MM.1S (cell line): ENCODE measurements at regions not wholly inside any gene's neighbourhood (a gene's known extent, or its start where the extent isn't known, plus 50 kb on each side); places are given as distances from the start of the nearest gene placed in this dataset.

Experiments
- DNase-seq: peaks from one replicate; pipeline ENCODE4 v3.0.0-alpha.2; 2015
- H2AFZ ChIP-seq: fragments of 300-600 bp; sonication (generic); 2 replicates; pipeline ENCODE4 v1.6.0; 2016; ENCODE audit warnings: antibody characterized with exemption, low read length
- H3F3A ChIP-seq: fragments of 300-600 bp; sonication (generic); 2 replicates; pipeline ENCODE4 v1.6.1; 2016; ENCODE audit warnings: mild to moderate bottlenecking, antibody characterized with exemption, low read length, moderate library complexity, mixed read lengths; ENCODE audit not compliant: insufficient read depth
- H3K27ac ChIP-seq: fragments of 300-600 bp; sonication (generic); 2 replicates; pipeline ENCODE4 v1.5.1; 2016; ENCODE audit warnings: mild to moderate bottlenecking, low read length
- H3K27me3 ChIP-seq: fragments of 300-600 bp; sonication (generic); replicated peaks from 2 replicates; pipeline ENCODE4 v1.6.0; 2016; ENCODE audit warnings: low read length; ENCODE audit not compliant: insufficient read depth
- H3K36me3 ChIP-seq: fragments of 300-600 bp; sonication (generic); replicated peaks from 2 replicates; pipeline ENCODE4 v1.6.1; 2016; ENCODE audit warnings: mild to moderate bottlenecking, low read length, mixed read lengths; ENCODE audit not compliant: insufficient read depth
- H3K4me1 ChIP-seq: fragments of 300-600 bp; sonication (generic); 2 replicates; pipeline ENCODE4 v1.6.1; 2016; ENCODE audit warnings: low read length, mixed read lengths
- H3K4me2 ChIP-seq: fragments of 300-600 bp; sonication (generic); 2 replicates; pipeline ENCODE4 v1.6.0; 2016; ENCODE audit warnings: low read depth, low read length
- H3K4me3 ChIP-seq: fragments of 300-600 bp; sonication (generic); 2 replicates; pipeline ENCODE4 v1.5.1; 2016; ENCODE audit warnings: low read length, mixed read lengths
- H3K79me2 ChIP-seq: fragments of 300-600 bp; sonication (generic); 2 replicates; pipeline ENCODE4 v1.6.1; 2016; ENCODE audit warnings: mixed run types, low read length, mixed read lengths
- H3K9ac ChIP-seq: fragments of 300-600 bp; sonication (generic); 2 replicates; pipeline ENCODE4 v1.6.1; 2016; ENCODE audit warnings: low read length, mixed read lengths
- H3K9me2 ChIP-seq: fragments of 300-600 bp; sonication (generic); replicated peaks from 2 replicates; pipeline ENCODE4 v1.6.1; 2016; ENCODE audit warnings: mild to moderate bottlenecking, low read length, mixed read lengths; ENCODE audit not compliant: insufficient read depth
- H3K9me3 ChIP-seq: fragments of 300-600 bp; sonication (generic); replicated peaks from 2 replicates; pipeline ENCODE4 v1.6.1; 2016; ENCODE audit warnings: mild to moderate bottlenecking, low read length, mixed read lengths; ENCODE audit not compliant: insufficient read depth
- H4K20me1 ChIP-seq: fragments of 300-600 bp; sonication (generic); 2 replicates; pipeline ENCODE4 v1.6.1; 2016; ENCODE audit warnings: mild to moderate bottlenecking, low read length, moderate library complexity, mixed read lengths; ENCODE audit not compliant: insufficient read depth
- CTCF ChIP-seq: fragments of 300-600 bp; sonication (generic); IDR thresholded peaks from 2 replicates; pipeline ENCODE4 v1.5.1; 2016; ENCODE audit warnings: antibody characterized with exemption, low read length, mixed read lengths
- EZH2 ChIP-seq: fragments of 300-600 bp; sonication (generic); optimal IDR thresholded peaks from 2 replicates; pipeline ENCODE3; 2017; ENCODE audit warnings: low read depth, mild to moderate bottlenecking, antibody characterized with exemption, low read length, mixed read lengths
- EZH2phosphoT487 ChIP-seq: fragments of 300-600 bp; sonication (generic); IDR thresholded peaks from 2 replicates; pipeline ENCODE4 v1.6.1; 2018; ENCODE audit warnings: antibody characterized with exemption, low read length

DNA sequence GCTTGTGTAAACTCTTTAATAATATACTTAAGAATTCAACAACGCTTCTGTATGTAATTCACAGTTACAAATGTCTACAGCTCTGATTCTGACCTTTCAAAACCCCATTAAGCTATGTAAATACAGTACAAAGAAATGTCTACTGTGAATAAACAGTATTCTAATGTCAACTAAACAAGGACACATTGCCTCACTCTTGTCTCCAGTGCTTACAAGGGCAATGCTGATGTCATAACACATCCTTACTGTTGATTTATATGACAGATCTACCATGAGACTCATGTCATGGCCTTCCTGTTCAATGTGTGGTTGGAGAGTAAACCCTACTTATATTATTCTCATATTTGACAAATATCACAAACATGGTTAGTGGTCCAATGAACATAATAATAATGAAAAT, 256.1 kb upstream of the ADGRL3 start:
- no peak overlapping the region for H2AFZ ChIP-seq
- DNase-seq: no peak

GRCh38 chr4:60945641-60946040, 254.5 kb upstream of the ADGRL3 start:
- Histone ChIP-seq H3F3A (no peaks in the 10 kb centered on the region), H3K27ac (no peak overlapping the region), H4K20me1 (no peaks in the 10 kb centered on the region), H2AFZ (no peak overlapping the region), H3K27me3 (no peaks in the 10 kb centered on the region), H3K4me1 (no peaks in the 10 kb centered on the region), H3K4me2 (no peak overlapping the region), H3K4me3 (no peak overlapping the region), H3K9me2 (no peaks in the 10 kb centered on the region), H3K79me2 (no peaks in the 10 kb centered on the region), H3K36me3 (no peaks in the 10 kb centered on the region), H3K9me3 (no peaks in the 10 kb centered on the region), H3K9ac (no peak overlapping the region)
- no peak for TF ChIP-seq EZH2
- no peak for TF ChIP-seq CTCF
- DNase-seq: no peak

More for the DNA sequence above, 256.1 kb upstream of the ADGRL3 start:
- no peak overlapping the region for H3K27ac ChIP-seq
- no peaks in the 10 kb centered on the region for H3K36me3 ChIP-seq
- no peaks in the 10 kb centered on the region for H3K9me3 ChIP-seq
- H3K4me1 ChIP-seq: no peaks in the 10 kb centered on the region
- no peaks in the 10 kb centered on the region for H3K27me3 ChIP-seq
- H4K20me1 ChIP-seq: no peaks in the 10 kb centered on the region
- no peak for TF ChIP-seq EZH2phosphoT487
- no peak for TF ChIP-seq CTCF
- TF ChIP-seq EZH2: no peak
- H3K79me2 ChIP-seq: no peaks in the 10 kb centered on the region
- H3F3A ChIP-seq: no peaks in the 10 kb centered on the region
- no peaks in the 10 kb centered on the region for H3K9me2 ChIP-seq
- no peak overlapping the region for H3K9ac ChIP-seq
- H3K4me3 ChIP-seq: no peak overlapping the region
- H3K4me2 ChIP-seq: no peak overlapping the region

- H3K9ac ChIP-seq: no peak overlapping the region
- H3K4me2 ChIP-seq: no peak overlapping the region
- H3K4me3 ChIP-seq: no peak overlapping the region
- no peaks in the 10 kb centered on the region for H3K27me3 ChIP-seq
- H3K79me2 ChIP-seq: no peaks in the 10 kb centered on the region
- H3K4me1 ChIP-seq: no peaks in the 10 kb centered on the region
- no peaks in the 10 kb centered on the region for H3K36me3 ChIP-seq
- no peaks in the 10 kb centered on the region for H3K9me2 ChIP-seq
- no peak for DNase-seq
- TF ChIP-seq CTCF: no peak
- TF ChIP-seq EZH2: no peak
- no peak for TF ChIP-seq EZH2phosphoT487
- H4K20me1 ChIP-seq: no peaks in the 10 kb centered on the region
- H2AFZ ChIP-seq: no peak overlapping the region
- H3K27ac ChIP-seq: no peak overlapping the region
- no peaks in the 10 kb centered on the region for H3K9me3 ChIP-seq
- H3F3A ChIP-seq: no peaks in the 10 kb centered on the region
These were observed 252.1 kb upstream of the ADGRL3 start for GRCh38 chr4:60948008-60948407.
